ENCODE measurements at regions not wholly inside any gene's neighbourhood (a gene's known extent, or its start where the extent isn't known, plus 50 kb on each side); places are given as distances from the start of the nearest gene placed in this dataset.
"Not testable (repeated sequence)": the region's sequence is repeated elsewhere in the genome, so short reads cannot be mapped to it uniquely, and the experiment has no call there.

- no peak for DNase-seq
Observed at GRCh38 chr3:153944084-153944483, 177.1 kb upstream of the ARHGEF26 start.

GRCh38 chr3:153951276-153951675, 169.9 kb upstream of the ARHGEF26 start:
- no peak for DNase-seq

- DNase-seq = no peak
Observed at GRCh38 chr3:153952091-153952490, 169.1 kb upstream of the ARHGEF26 start.

- DNase-seq = no peak
Observed at GRCh38 chr3:153956613-153957012, 164.6 kb upstream of the ARHGEF26 start.

GRCh38 chr3:153957421-153957820, 163.8 kb upstream of the ARHGEF26 start:
- DNase-seq = no peak

- DNase-seq = no peak
Observed at GRCh38 chr3:153958635-153959595, 162.3 kb upstream of the ARHGEF26 start.

- DNase-seq = no peak
Observed at GRCh38 chr3:153960458-153961074, 160.6 kb upstream of the ARHGEF26 start.

- no peak for DNase-seq
Observed at GRCh38 chr3:153961494-153961893, 159.7 kb upstream of the ARHGEF26 start.

- no peak for DNase-seq
Observed at GRCh38 chr3:153963012-153963411, 158.2 kb upstream of the ARHGEF26 start.

- no peak for DNase-seq
Observed at GRCh38 chr3:153967260-153967659, 153.9 kb upstream of the ARHGEF26 start.

- no peak for DNase-seq
Observed at GRCh38 chr3:153970047-153970446, 151.1 kb upstream of the ARHGEF26 start.

GRCh38 chr3:153970741-153971347, 150.3 kb upstream of the ARHGEF26 start:
- DNase-seq = peak; percentile 86

- DNase-seq = no peak
Observed at GRCh38 chr3:153972862-153973261, 148.3 kb upstream of the ARHGEF26 start.

GRCh38 chr3:153973722-153974265, 147.4 kb upstream of the ARHGEF26 start:
- DNase-seq = no peak

- no peak for DNase-seq
Observed at GRCh38 chr3:153974614-153975013, 146.6 kb upstream of the ARHGEF26 start.

GRCh38 chr3:153976891-153977554, 144.2 kb upstream of the ARHGEF26 start:
- DNase-seq = no peak

- DNase-seq = no peak
Observed at GRCh38 chr3:153978006-153978405, 143.2 kb upstream of the ARHGEF26 start.

- no peak for DNase-seq
Observed at GRCh38 chr3:153979418-153980251, 141.6 kb upstream of the ARHGEF26 start.

GRCh38 chr3:153980252-153980590, 141.0 kb upstream of the ARHGEF26 start:
- no peak for DNase-seq

GRCh38 chr3:153997364-153997763, 123.8 kb upstream of the ARHGEF26 start:
- DNase-seq = not testable (repeated sequence)

GRCh38 chr3:154003649-154004048, 117.5 kb upstream of the ARHGEF26 start:
- DNase-seq = no peak

GRCh38 chr3:154011036-154011435, 110.2 kb upstream of the ARHGEF26 start:
- DNase-seq = no peak

Data from NCI-H524 treated with DMSO at 0.1 percent for 48 hours (cell line).